ENCODE measurements at regions not wholly inside any gene's neighbourhood (a gene's known extent, or its start where the extent isn't known, plus 50 kb on each side); places are given as distances from the start of the nearest gene placed in this dataset.

DNA sequence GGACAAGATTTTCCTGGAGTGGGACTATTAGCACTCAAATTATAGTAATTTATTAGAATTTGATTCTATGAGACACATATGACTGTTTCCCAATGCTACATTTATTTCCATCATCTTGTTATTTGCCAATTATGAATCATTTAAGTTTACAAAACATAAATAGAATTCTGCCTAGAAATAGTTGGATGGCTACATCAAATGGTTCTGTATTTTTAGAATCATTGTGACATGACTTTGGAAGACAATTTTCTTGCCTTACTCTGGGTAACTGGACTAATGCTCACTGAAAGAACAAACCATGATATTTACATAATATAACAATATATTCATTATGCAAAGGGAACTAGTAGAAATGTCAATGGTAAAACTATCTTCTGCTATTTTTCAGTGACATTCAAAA lies 173.5 kb downstream of the ZIC1 start:
- no peak for DNase-seq (ENCODE audit: low read depth in 1 of 2, low spot score in 1 of 2)

DNA sequence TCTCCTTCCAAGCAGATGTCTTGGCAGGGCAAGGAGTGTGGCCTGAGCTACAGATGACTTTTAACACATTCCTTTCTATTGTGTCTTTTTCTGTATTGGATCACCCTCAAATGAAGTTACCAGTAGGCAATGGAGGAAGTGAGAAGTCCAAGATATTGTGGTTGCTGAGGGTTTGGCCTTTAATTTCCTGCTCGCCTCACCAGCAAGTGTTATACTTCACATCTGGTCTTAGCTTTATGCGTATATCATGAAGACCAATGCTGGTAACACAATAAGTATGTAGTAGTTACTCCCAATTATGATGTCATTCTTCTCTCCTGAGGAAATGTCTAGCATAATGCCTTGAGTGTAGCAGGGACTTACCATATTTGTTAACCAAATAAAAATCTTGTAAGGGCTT lies 179.9 kb downstream of the ZIC1 start:
- DNase-seq (ENCODE audit: low read depth in 1 of 2, low spot score in 1 of 2) = no peak

DNA sequence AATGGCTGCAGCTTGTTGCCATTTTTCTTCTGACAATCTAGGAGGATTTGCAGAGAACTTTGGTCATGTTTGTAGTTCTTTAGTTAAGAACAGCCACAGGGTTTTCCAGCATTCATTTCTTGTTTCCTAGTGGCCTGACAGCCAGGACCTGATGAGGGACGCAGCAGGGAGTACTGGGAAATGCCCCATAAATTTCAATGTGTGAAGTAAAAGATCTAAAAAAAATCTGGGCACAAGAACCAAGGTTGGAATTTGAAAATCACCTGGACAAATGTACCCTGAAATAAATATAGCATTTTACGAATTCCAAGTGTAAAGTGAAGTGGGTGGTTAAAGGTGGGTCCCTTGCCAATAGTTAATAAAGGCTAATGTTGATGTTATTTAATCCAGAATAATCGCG lies 195.0 kb downstream of the ZIC1 start:
- no peak for DNase-seq (ENCODE audit: low read depth in 1 of 2, low spot score in 1 of 2)

DNA sequence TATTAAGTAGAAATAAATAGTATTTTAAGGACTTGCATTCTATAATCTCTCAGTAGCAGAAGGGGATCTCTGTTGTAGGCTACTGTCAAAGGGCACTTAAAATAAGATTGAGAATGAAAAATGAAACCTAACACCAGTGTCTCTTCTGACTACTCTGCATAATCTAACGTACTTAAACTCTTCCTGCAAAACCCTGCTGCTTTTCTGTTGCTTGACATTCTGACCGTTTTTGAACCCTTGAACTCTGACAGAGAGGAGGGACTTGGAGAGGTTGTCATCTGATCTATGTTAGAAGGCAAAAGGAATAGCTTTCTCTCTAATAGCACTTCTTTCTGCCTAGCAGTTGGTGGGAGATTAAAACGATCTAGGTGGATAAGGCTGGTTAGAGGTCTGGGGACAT lies 204.6 kb downstream of the ZIC1 start:
- no peak for DNase-seq (ENCODE audit: low read depth in 1 of 2, low spot score in 1 of 2)

DNA sequence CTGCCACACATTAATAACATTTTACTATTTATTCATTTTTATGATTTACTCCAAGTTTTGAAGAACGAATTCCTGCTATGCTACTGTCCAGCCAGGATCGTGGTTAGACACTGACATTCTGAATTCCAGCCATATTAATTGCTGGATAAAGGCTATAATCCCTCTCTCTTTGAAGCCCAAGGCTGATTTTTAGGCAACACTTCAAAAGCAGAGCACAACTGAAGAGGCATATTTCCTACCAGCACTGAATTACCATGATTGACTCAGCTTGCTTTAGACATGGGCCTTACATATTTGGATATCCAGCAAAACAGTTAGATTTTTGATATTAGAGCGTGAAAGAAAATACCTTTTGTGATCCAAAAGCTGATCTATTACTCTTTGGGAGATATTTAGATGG lies 205.0 kb downstream of the ZIC1 start:
- no peak for DNase-seq (ENCODE audit: low read depth in 1 of 2, low spot score in 1 of 2)

DNA sequence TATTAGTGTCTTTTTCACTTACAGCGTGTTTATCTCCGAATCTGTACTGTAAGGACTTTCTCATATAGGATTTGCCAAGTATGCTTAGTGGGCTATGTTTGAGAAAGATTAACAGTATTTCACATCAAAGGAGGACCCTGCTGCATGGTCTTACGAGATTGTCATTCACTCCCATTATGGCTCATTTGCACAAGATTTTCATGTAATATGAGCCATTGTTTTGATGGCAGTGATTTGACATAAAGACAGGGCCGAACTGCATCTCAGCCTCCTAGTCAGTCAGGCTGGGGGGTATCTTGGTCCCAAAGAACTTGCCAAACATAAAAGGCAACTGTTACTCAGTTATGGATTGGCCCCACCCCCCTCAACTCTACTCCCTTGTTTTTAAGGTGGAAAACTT lies 205.9 kb downstream of the ZIC1 start:
- no peak for DNase-seq (ENCODE audit: low read depth in 1 of 2, low spot score in 1 of 2)

DNA sequence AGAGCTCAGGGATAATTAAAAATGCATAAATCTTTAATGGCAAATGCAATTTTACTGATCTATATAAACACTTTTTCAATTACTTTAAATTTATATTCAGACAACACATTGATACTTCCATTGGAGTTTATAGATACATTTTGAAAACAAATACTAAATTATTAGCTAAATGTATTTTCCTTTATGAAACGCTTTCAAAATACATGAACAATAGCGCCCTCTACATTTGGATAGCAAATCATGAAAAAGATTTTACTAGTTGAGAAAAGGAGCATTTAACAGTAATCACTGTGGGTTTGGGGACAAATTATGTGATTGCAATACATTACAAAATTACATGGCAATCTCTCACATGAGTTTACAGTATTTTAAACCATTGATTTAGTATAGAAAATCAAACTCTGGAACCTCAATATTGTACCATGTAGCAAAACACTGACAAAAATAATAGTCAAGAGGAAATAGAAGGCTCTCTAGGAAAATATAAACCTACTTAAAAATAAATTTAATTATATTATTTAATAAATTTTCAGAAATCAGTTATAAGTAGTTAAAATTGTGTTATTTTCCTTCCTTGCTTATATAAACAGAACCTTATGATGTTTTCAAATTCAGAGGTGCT lies 207.9 kb downstream of the ZIC1 start:
- DNase-seq (ENCODE audit: low read depth in 1 of 2, low spot score in 1 of 2) = no peak

DNA sequence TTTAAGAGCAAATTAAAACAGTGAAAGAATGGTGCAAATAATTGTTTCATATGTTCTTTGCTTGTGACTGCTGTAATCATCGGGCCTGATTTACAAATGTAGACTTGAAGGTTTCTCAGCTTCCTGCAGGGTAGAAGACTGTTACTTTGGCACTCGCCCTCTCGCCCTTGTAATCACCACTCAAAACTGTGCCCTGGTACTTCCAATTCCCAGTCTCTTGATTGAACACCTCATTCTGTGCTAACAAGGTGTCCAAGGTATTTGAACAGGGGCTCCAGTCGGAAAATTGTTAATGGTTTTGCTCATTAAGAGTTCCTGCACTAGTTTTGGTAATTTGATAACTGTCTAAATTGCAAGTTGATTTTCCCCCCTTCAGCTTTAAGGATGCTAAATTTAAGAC lies 209.5 kb downstream of the ZIC1 start:
- DNase-seq (ENCODE audit: low read depth in 1 of 2, low spot score in 1 of 2) = no peak

DNA sequence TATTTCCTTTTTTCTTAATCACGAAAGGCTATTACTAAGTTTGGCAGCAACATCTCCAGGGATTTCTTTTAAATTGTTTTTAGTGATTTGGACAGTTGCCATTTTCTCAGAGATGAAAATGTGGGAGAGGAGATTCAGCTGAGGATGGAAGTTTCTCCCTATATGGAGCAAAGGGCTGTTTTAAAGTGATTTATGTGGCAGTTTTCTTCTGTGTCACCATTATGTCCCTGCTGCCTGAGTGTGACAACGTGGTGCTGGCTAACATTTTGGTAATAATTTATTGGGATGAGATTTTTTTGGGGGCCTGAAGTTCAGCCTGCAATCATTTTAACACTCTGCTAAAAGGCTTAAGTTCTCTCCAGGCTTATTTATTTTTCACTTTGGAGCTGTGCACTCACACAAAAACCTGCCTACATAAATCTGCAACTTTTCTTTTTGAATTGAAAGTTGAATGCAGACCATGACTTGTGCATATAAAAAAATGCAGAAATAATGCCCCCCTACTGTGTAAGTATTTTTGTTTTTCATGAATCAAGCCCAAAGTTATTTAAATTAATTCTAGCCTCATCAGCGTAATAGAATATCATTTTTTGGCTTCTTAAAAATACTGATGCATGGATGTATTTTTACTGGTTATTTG lies 210.9 kb downstream of the ZIC1 start:
- no peak for DNase-seq (ENCODE audit: low read depth in 1 of 2, low spot score in 1 of 2)

DNA sequence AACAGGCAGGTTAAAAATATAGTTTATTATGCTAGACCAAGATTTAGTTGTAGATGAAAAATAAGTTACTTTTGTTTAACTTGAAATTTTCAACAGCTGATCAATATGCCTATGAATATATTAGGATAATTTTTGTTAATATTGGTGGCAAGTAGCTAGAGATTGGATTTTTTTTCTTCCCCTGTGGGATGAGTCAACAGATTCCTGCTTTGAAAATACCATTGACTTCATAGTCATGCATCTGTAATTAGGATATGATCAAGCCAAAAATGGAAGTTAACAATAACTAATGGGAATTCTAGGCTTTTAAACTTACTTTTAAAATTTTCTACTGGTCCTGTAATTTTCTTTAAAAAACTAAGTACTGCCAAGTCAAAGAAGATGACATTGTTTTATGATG lies 211.7 kb downstream of the ZIC1 start:
- DNase-seq (ENCODE audit: low read depth in 1 of 2, low spot score in 1 of 2) = no peak

DNA sequence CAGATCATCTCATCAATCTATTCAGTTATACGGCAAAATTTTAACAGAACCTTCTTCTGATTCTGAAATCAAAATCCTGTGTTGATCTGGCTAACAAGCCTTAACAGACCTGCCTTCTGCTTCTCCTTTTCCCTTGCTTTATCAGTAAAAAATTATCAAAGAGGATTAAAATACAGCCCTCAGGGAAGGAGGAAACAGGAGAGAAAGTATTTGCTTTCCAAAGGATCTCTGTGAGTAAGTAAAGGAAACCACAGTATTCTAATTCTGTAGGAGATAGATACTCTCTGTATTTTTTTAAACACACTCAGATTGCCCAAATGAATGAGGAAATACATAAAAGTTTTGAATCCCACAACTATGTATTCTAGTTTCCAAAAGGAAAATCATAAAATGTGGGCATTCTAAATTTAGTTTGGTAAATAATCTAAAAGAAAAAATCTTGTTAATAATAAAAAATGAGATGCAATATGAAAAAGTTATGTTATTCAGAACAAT lies 221.8 kb downstream of the ZIC1 start:
- DNase-seq (ENCODE audit: low read depth in 1 of 2, low spot score in 1 of 2) = no peak

DNA sequence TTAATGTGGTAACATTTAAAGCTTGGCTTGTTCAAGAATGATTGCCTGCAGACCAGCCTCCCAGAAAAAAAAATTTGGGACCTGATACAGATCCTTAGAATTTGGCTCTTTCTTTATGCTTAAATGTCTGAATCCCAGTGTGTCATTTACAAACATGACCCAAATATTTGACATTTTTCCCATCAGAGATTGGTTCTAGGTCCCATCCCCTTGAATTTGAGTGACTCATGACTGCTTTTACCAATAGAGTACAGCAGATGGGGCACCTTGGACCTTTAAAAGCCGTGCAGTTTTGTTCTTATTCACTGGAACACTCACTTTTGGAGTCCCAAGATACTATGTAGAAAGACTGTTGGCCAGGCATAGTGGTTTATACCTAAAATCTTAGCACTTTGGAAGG lies 231.6 kb downstream of the ZIC1 start:
- DNase-seq (ENCODE audit: low read depth in 1 of 2, low spot score in 1 of 2) = no peak

DNA sequence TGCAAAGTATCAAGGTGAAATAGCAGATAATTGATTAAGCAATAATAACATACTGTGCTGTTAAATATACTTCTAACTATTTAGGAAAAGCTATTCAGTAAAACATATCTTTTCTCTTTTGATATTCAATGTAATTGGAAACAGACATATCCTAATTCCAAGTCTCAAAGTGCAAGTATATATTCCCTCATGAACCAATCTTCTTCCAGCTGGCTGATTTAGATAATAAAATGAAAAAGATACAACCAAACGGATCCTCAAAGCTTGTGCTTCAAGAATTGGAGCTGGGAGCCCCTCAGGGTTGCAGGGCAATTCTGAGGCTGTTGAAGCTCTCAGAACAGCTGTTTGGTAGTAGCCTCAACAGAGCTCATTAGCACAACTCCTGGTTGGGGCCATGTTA lies 236.6 kb downstream of the ZIC1 start:
- no peak for DNase-seq (ENCODE audit: low read depth in 1 of 2, low spot score in 1 of 2)

DNA sequence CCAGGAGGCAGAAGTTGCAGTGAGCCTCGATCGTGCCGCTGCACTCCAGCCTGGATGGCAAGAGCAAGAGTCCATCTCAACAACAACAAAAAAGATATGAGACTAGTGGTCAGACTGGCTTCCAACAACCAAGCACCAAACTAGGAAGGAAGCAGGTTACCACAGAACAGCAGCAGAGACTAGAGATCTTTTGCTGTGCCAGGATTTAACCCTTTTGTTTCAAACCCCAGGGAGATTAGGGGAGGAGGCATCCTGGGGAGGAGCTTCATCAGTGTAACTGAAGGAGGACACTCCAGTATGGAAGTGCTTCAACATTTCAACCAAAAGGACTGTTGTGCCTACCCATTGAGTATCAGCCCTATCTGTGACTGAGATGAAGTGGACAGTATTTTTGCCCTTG lies 240.3 kb downstream of the ZIC1 start:
- DNase-seq (ENCODE audit: low read depth in 1 of 2, low spot score in 1 of 2) = no peak

DNA sequence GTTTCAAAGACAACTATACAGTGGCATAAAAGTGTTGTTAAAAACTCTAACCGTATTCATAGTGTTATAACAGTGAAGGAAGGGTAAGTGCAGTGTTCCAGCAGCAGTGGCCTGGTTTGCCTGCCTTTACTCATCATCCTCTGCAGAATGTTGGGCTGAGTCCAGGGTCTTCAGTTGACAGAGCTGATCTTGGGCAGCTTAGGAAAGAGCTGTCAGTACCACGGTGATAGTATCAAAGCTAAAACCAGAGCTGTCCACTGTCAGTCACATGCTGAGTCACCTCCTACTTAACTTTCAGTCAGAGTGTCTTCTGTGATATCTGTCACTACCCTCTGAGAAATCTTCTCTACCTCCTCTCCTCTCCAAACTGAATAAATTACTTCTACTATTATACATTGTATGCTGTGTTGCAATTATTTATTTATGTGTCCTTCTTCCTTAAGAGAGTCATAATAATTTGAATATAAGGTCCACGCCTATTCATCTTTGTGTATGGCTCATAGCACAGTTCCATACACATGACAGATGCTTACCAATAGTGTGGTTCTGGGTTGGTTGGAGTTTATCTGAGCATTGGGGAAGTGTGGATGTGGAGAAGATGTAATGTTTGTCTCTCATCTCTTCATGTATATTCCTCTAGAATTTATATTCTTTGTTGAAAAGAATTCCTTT lies 242.1 kb downstream of the ZIC1 start:
- DNase-seq (ENCODE audit: low read depth in 1 of 2, low spot score in 1 of 2) = no peak

DNA sequence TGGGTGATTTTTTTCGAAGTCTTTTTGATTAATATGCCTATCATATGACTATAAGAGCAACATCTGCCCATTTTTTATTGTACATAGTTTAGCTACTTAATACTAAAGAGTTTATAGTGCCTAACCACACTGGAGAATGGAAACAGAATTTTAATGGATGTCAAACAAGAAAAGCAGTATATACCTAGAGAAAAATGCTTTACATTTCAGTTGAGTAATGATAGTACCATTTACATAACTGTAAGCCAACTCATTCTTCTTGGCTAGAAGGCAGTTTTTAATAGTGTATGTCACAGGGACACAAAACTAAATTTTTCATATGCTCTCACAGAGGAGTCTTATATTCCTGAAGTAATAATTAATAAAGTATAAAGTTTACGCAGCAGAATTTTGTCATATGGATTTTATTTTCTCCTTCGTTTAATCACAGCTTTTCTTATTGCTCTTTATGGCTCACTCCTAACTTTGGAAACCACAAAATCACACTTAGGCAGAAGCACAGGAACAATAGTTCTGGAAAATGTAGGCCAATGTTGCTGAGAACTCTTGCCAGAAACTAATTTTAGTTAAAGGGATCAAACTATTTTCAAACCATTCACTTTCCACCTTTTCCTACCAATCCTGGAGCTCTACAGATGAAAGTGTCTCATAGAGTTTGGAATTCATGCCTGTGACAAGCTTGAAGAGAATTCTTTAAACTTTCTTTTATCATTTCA lies 243.6 kb downstream of the ZIC1 start:
- DNase-seq (ENCODE audit: low read depth in 1 of 2, low spot score in 1 of 2) = no peak

DNA sequence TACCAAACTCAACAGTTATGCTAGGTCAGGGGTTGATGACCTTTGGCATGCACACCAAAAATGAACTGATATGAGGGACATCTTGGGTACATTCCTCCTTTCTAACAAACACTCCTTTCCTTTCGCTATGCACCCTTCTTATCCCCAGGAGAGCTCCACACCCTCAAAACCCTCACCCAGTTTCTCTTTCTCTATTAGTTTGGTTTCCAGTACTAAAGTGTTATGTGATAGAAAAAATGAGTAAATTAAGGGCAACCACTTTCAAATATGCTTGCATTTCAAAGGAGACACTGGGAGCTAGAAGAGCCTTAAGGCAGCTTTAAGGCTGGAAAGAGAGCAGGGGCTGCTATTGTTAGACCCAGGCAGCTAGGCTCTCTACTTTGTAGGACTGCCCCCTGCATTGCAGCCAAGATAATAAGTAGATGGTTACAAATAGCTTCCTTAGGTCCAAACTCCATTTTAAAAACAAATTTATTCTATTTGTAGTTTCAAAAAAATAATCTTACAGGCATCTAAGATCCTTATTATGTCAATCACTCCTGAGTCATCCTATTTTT lies 244.3 kb downstream of the ZIC1 start:
- no peak for DNase-seq (ENCODE audit: low read depth in 1 of 2, low spot score in 1 of 2)

DNA sequence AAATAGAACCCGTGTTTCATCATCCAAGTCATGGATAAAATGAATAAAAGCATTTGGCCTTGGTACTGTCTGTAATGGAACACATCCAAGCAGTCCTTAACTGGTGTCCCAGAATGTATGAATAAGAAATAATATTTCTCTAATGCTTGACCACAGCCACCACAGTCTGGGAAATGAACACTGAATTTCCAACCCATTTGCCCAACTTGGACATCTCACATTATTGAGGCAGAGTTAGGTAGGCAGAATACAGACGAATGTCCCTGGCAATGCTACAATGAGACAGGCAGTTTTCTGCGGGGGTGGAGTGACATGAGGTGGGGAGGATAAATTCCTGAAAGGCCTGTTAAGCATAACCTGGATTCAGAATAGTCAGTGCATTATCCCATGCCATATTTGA lies 245.7 kb downstream of the ZIC1 start:
- no peak for DNase-seq (ENCODE audit: low read depth in 1 of 2, low spot score in 1 of 2)

DNA sequence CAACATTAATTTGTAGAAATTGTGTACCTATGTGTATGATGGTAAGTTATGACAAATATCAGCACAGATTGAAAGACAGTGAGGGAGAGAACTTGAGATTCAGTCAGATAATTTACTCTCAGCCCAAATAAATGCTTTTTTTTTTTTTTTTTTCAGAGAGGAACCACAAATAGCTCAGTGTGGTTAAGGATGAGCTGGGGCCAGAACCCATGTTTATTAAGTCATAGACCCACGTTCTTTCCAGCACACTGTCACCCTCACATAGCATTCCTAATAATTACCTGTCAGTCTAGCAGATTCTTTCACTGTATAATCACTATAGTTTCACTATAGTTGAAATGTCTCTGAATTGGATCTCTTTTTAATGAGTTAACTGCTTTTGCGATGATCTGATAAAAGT lies 246.1 kb downstream of the ZIC1 start:
- no peak for DNase-seq (ENCODE audit: low read depth in 1 of 2, low spot score in 1 of 2)

DNA sequence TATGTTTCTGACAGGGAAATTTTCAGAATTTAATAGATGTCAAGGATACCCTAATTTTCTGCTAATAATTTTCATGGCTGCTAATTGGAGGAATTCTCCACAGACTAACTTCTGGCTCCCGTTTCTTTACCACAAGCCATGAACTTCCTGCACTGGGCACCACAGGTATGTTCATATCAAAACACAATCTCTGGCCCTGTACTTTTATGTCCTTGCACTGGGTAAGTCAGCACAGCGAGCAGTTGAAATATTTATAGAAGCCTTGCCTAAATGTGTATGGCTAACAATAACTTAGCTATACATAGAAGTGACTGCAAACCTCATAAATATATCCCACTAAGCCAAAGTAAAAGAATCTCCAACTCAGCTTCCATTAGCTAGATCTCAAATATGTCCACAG lies 246.9 kb downstream of the ZIC1 start:
- DNase-seq (ENCODE audit: low read depth in 1 of 2, low spot score in 1 of 2) = no peak

DNA sequence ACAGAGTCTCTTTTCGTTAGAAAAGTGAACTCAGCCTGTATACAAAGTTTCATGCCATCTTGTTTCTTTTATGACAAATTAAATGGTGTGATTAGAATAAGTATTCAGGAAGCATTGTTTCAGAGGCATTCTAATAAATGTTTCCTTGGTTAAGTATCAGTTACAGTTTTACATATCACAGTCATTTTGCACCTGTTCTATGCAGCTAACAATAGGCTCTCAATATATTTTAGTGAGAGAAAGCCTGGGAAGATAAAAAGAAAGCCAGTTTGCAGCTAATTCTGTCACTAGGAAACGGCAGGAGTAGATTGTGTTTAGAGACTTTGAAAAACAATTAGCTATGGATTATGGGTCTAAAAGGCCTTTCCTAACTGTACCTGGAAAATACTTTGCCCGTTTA lies 252.8 kb downstream of the ZIC1 start:
- no peak for DNase-seq (ENCODE audit: low read depth in 1 of 2, low spot score in 1 of 2)

DNA sequence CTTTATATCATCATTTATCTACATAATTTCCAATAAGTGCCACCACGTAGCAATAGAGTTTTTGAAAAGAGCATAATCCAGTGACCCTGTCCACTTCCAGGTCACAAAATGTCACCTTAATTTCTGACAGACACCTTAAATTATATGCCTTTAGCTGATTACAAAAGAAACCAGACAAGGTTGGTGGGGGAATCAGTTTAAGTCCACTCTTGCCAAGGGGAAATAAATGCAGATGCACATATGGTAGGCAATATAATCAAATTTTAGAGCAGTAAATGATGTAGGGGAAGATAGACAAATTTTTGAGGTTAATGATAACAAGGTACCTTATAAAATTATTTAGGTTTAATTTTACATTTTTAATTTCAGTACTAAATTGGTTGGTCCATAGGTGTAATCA lies 253.5 kb downstream of the ZIC1 start:
- DNase-seq (ENCODE audit: low read depth in 1 of 2, low spot score in 1 of 2) = no peak

Measured in activated T-helper 1 cell treated with anti-CD3 and anti-CD28 coated beads, Interleukin-2, amount 50 U/mL, for 16 hours (primary cell).